AG10803 (cell line): ENCODE measurements at regions not wholly inside any gene's neighbourhood (a gene's known extent, or its start where the extent isn't known, plus 50 kb on each side); places are given as distances from the start of the nearest gene placed in this dataset.
"Not testable (repeated sequence)": the region's sequence is repeated elsewhere in the genome, so short reads cannot be mapped to it uniquely, and the experiment has no call there.

Experiments used
- DNase-seq: peaks from one replicate; pipeline ENCODE4 v3.0.0; 2010; ENCODE audit warnings: low read depth
- H3K4me3 ChIP-seq: 2 replicates; pipeline ENCODE4 v1.5.1; 2011; ENCODE audit warnings: mild to moderate bottlenecking, low read length, control low read depth
- CTCF ChIP-seq: conservative IDR thresholded peaks from 2 replicates; pipeline ENCODE4 v1.5.1; 2011; ENCODE audit warnings: mild to moderate bottlenecking, low read length, control low read depth, inconsistent platforms

- DNase-seq = no peak
- H3K4me3 ChIP-seq = no peak overlapping the region
- no peak for TF ChIP-seq CTCF
These were observed 582.8 kb upstream of the CPEB2 start for GRCh38 chr4:14419516-14419915.

GRCh38 chr4:14426297-14426696, 576.0 kb upstream of the CPEB2 start:
- not testable (repeated sequence) for DNase-seq, H3K4me3 ChIP-seq

GRCh38 chr4:14428125-14428524, 574.2 kb upstream of the CPEB2 start:
- DNase-seq = no peak
- no peak for TF ChIP-seq CTCF
- no peak overlapping the region for H3K4me3 ChIP-seq

GRCh38 chr4:14431155-14432134, 570.8 kb upstream of the CPEB2 start:
- no peak for TF ChIP-seq CTCF
- H3K4me3 ChIP-seq = no peak overlapping the region

GRCh38 chr4:14434483-14434882, 567.8 kb upstream of the CPEB2 start:
- DNase-seq = no peak
- TF ChIP-seq CTCF = no peak
- no peak overlapping the region for H3K4me3 ChIP-seq

More at GRCh38 chr4:14431155-14432134, 570.8 kb upstream of the CPEB2 start:
- DNase-seq = no peak

GRCh38 chr4:14434916-14435315, 567.4 kb upstream of the CPEB2 start:
- TF ChIP-seq CTCF = no peak
- no peak overlapping the region for H3K4me3 ChIP-seq
- peak; percentile 0 for DNase-seq

GRCh38 chr4:14441561-14441960, 560.7 kb upstream of the CPEB2 start:
- no peak for TF ChIP-seq CTCF
- H3K4me3 ChIP-seq = no peak overlapping the region
- no peak for DNase-seq
